BE2C (cell line): ENCODE measurements at regions not wholly inside any gene's neighbourhood (a gene's known extent, or its start where the extent isn't known, plus 50 kb on each side); places are given as distances from the start of the nearest gene placed in this dataset.
"Not testable (repeated sequence)": the region's sequence is repeated elsewhere in the genome, so short reads cannot be mapped to it uniquely, and the experiment has no call there.

Experiments
- DNase-seq: peaks from one replicate; pipeline ENCODE4 v3.0.0-alpha.2; 2020
- H3K27me3 ChIP-seq: fragments of 250-450 bp; sonication (Bioruptor Pico); 2 replicates; pipeline ENCODE4 v1.5.1; 2020; ENCODE audit warnings: mild to moderate bottlenecking
- H3K36me3 ChIP-seq: fragments of 250-450 bp; sonication (Bioruptor Pico); 2 replicates; pipeline ENCODE4 v1.5.1; 2020; ENCODE audit warnings: mild to moderate bottlenecking
- H3K4me1 ChIP-seq: fragments of 250-450 bp; sonication (Bioruptor Pico); 2 replicates; pipeline ENCODE4 v1.5.1; 2020
- H3K4me3 ChIP-seq: 2 replicates; pipeline ENCODE4 v1.5.1; 2011; ENCODE audit warnings: low read depth, low read length
- H3K9me3 ChIP-seq: fragments of 250-450 bp; sonication (Bioruptor Pico); 2 replicates; pipeline ENCODE4 v1.5.1; 2020
- CTCF ChIP-seq: IDR thresholded peaks from 2 replicates; pipeline ENCODE4 v1.5.1; 2012; ENCODE audit warnings: mild to moderate bottlenecking, low read depth, low read length

DNA sequence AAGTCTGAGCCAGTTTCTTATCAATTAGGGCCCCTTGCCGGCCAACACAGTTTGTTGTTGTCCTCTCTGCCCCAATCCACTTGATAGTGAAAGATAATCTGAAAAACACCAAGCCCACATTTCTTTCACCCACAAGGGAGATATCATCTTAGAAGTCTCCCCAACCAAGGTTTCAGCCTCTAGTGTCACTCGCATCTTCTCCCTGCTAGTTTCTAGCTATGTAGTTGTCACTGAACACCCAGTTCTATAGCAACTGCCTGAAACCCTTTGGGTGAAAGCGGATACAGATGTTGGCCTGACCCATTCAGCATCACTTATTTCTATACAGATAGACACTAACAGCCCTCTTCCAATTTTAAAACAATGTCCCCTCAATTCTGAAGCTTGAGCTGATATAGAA, 116.3 kb downstream of the BMP15 start:
- Histone ChIP-seq H3K4me3 (no peak overlapping the region), H3K9me3 (no peaks in the 10 kb centered on the region), H3K4me1 (no peaks in the 10 kb centered on the region), H3K27me3 (no peaks in the 10 kb centered on the region), H3K36me3 (no peaks in the 10 kb centered on the region)
- DNase-seq, result no peak
- no peak for TF ChIP-seq CTCF

DNA sequence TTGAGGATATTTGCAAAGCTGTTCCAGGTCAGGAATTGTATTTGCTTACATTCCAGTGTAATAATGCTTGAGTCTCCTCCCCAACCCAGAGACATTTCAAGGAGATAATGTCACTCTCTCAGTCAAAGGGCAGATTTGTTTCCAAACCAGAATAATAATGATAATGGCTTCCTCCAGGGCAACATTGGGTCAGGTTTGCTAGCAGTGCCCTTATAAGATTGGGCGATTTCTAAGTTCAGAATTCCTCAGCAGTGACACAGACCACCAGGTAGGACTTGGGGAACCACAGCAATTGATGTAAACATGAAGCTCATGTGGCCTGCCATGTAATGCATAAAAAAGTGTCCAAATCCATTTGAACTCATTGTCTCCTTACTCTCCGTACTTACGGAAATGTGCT, 125.2 kb downstream of the BMP15 start:
- TF ChIP-seq CTCF, result no peak
- no peaks in the 10 kb centered on the region for H3K4me1 ChIP-seq
- H3K4me3 ChIP-seq, result no peak overlapping the region
- no peak for DNase-seq
- H3K36me3 ChIP-seq, result no peaks in the 10 kb centered on the region
- no peaks in the 10 kb centered on the region for H3K27me3 ChIP-seq
- no peaks in the 10 kb centered on the region for H3K9me3 ChIP-seq

DNA sequence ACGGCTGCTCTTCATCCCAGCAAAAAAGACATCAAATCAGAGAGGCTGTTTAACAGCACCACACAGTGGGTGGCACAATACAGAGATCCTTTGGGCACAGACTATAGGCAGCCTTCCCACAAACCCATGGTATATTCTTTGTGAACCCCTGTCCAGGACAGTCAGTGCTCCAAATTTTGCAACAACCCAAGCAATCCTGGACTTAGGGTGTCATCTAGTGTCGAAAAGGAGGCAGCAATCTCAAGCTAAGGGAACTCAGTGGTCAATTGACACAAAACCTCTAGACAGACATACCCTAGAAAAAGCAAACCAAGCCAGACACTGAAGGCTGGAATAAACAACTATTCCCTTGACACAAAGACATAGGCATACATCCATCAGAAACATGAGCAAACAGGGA, 137.4 kb downstream of the BMP15 start:
- Histone ChIP-seq H3K4me1 (no peaks in the 10 kb centered on the region), H3K9me3 (no peaks in the 10 kb centered on the region), H3K4me3 (no peak overlapping the region), H3K27me3 (no peaks in the 10 kb centered on the region), H3K36me3 (no peaks in the 10 kb centered on the region)
- DNase-seq, result no peak
- TF ChIP-seq CTCF, result no peak

DNA sequence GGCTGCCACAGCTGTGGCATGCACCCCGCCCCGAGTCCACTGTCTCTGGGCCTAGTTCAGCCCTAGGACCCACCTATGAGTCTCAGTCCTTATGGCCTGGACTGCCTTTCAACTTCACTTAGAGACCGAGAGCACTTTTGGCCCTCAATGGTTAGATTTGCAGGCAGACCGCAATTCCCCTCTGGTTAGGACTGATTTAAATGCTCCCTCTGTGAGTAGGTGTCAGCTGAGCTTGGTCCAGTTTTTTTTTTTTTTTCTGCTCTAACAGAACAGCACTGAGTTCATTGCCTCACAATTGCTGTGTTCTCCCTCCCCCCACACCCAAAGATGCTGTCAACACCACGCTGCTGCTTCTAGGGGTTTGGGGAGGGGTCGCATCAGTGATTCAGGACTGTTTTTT, 143.2 kb downstream of the BMP15 start:
- no peak for TF ChIP-seq CTCF
- no peaks in the 10 kb centered on the region for H3K4me1 ChIP-seq
- no peak overlapping the region for H3K4me3 ChIP-seq
- H3K36me3 ChIP-seq, result no peaks in the 10 kb centered on the region
- H3K9me3 ChIP-seq, result no peaks in the 10 kb centered on the region
- no peaks in the 10 kb centered on the region for H3K27me3 ChIP-seq
- DNase-seq, result no peak

GRCh38 chrX:51098046-51098445, 187.5 kb downstream of the BMP15 start:
- no peak for TF ChIP-seq CTCF
- no peak for DNase-seq
- H3K27me3 ChIP-seq, result no peaks in the 10 kb centered on the region
- H3K4me3 ChIP-seq, result no peak overlapping the region
- no peaks in the 10 kb centered on the region for H3K36me3 ChIP-seq
- H3K9me3 ChIP-seq, result no peaks in the 10 kb centered on the region
- no peaks in the 10 kb centered on the region for H3K4me1 ChIP-seq

DNA sequence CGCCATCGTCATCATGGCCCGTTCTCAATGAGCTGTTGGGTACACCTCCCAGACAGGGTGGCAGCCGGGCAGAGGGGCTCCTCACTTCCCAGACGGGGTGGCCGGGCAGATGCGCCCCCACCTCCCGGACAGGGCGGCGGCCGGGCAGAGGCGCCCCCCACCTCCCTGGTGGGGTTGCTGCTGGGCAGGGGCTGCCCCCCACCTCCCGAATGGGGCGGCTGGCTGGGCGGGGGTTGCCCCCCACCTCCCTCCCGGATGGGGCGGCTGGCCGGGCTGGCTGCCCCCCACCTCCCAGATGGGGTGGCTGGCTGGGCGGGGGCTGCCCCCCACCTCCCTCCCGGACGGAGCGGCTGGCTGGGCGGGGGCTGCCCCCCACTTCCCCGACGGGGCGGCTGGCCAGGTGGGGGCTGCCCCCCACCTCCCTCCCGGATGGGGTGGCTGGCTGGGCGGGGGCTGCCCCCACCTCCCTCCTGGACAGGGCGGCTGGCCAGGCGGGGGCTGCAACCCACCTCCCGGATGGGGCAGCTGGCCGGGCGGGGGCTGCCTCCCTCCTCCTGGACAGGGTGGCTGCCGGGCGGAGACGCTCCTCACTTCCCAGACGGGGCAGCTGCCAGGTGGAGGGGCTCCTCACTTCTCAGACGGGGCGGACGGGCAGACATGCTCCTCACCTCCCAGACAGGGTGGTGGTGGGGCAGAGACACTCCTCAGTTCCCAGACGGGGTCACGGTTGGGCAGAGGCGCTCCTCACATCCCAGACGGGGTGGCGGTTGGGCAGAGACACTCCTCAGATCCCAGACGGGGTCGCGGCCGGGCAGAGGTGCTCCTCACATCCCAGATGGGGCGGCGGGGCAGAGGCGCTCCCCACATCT, 208.8 kb downstream of the BMP15 start:
- not testable (repeated sequence) for H3K4me3 ChIP-seq, H3K9me3 ChIP-seq, H3K27me3 ChIP-seq, DNase-seq, H3K4me1 ChIP-seq, H3K36me3 ChIP-seq

- not testable (repeated sequence) for H3K4me1 ChIP-seq, DNase-seq, H3K36me3 ChIP-seq, H3K27me3 ChIP-seq, H3K9me3 ChIP-seq, H3K4me3 ChIP-seq
Measured at GRCh38 chrX:51125743-51126142, 206.9 kb upstream of the NUDT10 start.
